HG02610 (cell line): ENCODE measurements at regions not wholly inside any gene's neighbourhood (a gene's known extent, or its start where the extent isn't known, plus 50 kb on each side); places are given as distances from the start of the nearest gene placed in this dataset.
"Not testable (repeated sequence)": the region's sequence is repeated elsewhere in the genome, so short reads cannot be mapped to it uniquely, and the experiment has no call there.

Source experiments
- ATAC-seq: cut with Tn5 transposase; IDR thresholded peaks from one replicate; pipeline ENCODE4 v1.9.1; 2021; ENCODE audit warnings: mild to moderate bottlenecking, moderate library complexity; ENCODE audit not compliant: unreplicated experiment

DNA sequence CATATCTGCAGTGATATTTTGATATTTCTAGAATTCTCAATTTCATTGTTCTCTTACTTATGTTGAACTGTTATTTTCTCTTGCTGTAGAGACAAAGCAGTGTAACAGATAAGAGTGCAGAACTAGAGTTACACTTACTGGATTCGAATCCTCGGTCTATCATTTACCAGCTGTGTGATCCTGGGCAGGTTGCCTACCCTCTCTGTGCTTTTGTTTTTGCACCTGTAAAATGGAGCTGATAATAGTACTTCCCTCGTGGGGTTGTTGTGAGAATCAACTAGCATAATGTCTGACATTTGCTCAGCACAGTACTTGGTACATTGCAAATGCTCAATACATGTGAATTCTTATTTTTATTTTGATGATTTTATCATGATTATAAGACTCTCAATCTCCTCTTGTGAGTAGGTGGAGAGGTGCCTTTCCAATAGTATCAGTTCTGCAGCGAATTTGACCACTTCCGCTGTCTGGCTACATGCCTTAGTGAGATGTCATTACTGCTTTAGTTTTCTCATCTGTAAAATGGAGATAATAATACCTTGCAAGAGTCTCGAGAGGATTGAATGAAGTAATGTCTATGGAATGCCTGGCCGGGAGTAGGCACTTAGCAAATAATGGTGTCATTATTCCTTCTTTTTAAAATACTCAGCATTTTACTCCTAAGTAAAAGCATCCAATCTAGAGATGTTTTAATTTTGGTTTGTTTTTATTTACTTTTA lies 312.2 kb upstream of the MAF start:
- ATAC-seq, result no peak

DNA sequence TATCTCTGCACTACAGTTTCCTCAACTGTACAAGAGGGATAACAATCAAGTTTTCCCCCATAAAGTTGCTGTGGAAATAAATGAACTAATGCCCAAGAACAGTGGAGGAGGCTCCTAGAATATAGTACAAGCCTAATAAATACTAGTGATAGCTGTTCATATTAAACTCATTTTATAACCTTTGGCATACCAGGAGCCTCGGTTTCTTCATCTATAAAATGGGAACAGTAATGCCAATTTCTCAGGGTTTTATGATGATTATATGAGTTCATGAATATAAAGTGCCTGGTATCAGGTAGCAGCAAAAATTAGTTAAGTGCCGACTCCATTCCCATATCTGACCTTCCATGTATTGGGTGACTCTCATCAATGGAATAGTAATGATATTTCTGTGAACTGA lies 311.1 kb upstream of the MAF start:
- no peak for ATAC-seq

DNA sequence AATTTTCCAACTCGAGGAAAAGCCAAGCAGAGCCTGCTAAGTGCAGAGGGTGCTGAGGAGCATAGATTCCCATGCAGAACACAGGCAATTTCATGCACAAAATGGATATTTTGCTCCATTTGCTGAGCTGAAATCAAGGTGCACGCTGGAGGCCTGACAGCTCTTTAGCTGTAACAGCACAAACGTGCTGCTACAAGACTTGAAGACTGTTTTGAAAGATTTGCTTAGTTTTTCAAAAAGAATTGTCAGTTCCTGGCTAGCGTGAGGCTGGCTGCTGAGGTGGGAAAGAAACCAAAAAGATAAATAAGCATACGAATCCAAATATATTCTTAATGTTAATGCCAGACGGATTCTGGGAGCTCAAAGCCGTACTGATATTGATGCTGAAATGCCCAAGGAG lies 309.0 kb upstream of the MAF start:
- no peak for ATAC-seq

DNA sequence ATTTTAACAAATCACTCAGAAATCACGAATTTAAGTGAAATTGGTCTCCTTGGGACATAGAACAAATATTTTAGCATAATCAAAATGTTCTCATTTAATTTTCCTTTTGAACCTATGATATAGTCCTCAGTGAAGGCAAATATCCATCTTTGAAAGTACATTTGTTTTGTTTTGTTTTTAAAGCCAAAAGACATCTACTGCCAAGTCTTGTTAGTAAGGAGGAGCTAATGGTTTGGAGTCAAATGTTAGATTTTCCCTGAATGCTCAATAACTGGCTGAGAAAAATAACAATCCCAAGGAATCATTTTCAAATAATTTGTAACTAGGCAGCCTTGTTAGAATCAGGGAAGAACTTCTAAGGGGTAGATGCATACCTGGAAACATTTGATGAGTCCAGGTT lies 302.9 kb upstream of the MAF start:
- no peak for ATAC-seq

DNA sequence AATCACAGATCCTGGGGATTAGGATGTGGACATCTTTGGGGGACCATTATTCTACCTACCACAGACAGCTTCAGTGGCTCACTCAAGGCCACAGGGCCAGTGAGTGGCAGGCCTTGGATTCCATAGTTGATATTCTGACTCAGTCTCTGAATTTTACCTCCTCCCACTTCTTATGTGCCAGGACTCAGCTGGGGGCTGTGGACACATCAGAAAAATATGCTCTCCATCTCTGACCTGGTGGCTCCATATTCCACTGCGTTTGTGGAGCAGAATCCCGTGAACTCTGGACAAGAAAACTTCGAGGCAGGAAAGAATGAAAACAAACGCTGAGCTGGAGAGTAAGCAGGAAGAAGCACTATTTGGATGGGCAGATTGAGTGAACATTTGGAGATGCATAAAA lies 301.8 kb upstream of the MAF start:
- ATAC-seq, result no peak

DNA sequence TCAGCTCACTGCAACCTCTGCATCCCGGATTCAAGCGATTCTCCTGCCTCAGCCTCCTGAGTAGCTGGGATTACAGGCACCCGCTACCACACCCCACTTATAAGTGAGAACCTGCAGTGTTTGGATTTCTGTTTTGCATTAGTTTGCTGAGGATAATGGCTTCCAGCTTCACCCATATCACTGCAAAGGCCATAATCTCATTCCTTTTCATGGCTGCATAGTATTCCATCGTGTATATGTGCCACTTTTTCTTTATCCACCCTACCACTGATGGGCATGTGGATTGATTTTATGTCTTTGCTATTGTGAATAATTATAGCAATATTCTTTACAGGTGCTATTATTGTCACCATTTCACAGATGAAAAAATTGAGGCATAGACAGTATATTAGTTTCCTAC lies 301.0 kb upstream of the MAF start:
- ATAC-seq, result no peak

DNA sequence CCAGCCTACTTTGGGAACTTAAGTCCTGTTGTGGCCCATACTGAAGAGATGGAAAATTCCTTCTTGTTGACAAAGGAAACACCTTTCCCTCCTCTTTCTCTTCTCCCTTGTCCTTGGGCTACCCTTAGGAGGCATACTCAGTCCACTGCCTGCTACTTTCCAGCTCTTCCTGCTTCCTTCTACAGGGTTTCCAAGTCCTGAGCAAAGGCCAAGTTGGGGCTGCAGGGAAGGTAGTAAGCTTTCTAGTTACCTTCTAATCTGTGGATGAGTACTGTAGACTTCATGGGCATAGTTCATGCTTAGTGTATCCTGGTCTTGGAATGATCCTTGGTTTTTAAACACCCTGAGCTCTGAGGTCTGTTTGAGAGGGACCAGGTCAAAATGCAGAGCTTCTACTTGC lies 299.2 kb upstream of the MAF start:
- ATAC-seq, result no peak

DNA sequence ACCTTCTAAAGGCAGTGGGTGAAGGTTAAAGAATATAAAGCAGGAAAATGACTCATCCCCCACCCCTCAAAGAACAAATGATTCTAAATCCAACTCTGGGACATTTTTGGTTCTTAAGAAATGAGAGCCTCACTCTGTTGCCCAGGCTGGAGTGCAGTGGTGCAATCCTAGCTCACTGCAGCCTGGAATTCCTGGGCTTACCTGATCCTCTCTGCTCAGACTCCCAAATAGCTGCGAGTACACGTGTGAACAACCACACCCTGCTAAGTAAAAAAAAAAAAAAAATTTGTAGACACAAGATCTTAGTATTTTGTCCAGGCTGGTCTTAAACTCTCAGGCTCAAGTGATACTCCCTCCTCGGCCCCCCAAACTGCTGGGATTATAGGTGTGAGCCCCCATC lies 298.8 kb upstream of the MAF start:
- ATAC-seq, result no peak

DNA sequence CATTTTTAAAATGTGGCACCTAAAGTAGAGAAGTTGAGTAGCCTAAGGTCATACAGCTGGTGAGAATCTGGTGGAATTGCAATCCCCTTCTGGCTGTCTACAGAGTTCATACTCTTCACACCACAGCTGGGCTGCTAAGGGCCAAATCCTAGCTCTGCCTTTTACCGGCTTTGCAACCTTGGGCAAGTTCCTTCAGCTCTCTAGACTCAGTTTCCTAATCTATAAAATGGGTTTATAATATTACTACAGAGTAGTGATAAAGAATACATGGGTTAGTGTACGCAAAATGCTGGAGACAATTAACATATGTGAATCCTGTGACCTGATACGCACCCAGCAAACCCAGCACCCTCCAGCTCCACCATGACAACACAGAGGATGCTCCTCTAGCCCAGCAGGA lies 298.2 kb upstream of the MAF start:
- no peak for ATAC-seq

DNA sequence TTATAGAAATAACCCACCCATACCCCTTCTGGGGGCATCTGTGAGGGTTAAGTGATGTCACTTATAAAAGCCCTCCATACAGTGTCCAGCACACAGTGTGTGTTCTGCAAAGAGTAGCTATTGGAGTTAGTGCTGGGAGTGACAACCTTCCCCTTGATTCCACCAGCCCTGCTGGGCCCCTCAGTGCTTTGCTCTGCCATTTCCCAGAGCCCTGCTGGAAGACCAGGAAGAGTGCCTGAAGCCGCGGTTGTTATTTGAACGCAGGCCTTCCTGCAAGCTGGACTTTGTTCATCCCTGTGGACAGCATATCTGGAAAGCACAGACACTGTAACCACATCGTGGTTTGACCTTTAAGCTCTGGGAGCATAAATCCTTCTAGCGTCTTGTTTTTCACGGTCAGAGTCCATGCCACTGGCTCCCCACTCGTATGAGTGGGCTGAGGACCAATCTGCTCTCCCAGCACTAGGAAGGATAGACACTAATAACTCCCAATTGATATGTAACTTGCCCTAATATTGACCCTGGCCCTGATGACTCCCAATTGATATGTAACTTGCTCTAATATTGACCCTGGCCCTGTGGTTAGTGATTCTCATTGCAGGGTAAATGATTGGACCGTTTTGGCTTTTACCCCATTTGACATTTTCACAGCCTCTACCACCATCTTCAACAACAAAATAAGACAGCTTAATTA lies 297.1 kb upstream of the MAF start:
- ATAC-seq, result no peak

DNA sequence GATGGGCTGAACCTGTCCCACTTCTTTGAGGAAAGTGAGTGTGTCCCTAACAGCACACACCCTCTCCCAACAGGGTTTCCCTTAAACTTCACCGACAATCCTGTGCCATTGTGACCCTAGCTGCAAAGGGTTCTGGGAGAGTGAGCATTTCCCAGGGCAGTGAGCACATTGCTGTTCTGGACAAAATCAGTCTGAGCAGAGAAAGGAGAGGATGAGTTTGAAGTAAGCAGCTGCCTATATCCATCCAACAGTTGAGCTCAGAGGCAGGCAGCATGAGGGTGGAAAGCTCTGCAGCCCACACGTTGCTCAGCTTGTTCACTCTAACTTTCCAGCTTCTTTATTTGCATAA lies 296.5 kb upstream of the MAF start:
- no peak for ATAC-seq

DNA sequence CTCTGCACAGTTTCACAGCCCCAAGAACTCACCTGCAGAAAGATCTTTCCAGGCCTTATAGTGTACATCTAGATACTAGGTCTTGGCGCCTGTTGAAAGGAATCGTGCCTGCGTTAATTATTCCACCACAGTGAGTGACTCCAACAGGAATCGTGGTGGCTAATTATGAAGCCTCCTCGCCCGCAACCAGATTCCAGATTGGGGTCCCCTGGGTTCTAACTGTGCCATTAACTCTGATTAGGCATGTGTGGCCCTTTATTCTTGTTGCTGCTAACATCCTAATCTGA lies 295.3 kb upstream of the MAF start:
- no peak for ATAC-seq

DNA sequence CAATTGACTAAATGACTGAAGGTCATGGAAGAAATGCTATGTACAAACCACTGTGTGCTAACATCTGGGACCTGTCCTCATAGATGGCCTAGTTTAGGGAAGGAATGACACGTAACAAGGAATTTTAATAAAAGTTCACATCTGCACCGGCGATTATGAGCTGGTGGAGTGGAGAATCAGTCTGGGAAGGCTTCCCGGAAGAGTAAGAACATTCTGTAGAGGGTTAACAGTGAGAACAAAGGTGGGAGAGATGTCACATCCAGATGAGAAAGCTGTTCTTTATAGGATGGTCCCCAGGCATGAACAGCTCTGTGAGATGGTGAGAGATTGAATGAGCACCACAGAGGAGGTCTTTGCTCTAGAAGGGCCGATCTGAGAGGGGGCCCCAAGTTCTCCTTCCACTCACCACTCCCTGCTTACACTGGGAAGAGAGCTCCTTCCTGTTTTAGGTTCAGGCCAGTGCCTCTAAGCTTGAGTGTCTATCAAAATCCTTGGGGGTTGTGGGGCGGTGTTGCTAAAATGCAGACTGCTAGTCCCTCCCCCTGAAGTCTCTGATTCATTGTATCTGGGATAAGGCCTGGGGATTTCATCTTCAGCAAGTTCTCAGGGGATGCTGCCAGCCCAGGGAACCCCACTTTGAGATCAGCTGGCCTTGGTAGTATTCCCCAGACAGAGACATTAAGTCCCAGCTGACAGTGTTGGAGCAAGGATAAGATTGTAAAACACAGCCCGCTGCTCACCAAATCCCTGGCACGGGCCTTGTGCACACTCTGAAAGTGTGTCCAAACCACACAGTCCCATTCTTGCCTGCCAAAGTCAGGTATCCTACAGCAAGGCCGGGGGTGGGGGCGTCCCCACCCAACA lies 294.7 kb upstream of the MAF start:
- ATAC-seq, result no peak

DNA sequence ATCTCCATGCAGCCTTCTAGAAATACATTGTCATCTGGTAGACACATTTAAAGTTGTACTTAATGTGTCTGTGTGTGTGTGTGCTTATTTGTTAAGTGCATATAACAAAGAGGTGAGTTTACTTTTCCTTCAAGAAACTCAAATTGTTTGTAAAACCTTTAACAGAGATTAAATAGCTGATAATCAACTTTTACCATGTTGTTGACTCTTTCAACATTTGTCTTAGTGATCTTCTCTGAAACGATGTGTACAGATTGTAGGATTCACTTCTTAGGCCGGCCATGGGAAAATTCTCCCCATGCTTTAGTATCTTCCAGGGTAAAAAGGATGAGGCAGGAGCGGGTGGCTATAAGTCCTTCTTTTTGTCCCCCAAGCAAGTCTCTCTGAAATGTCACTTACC lies 292.9 kb upstream of the MAF start:
- ATAC-seq, result no peak

DNA sequence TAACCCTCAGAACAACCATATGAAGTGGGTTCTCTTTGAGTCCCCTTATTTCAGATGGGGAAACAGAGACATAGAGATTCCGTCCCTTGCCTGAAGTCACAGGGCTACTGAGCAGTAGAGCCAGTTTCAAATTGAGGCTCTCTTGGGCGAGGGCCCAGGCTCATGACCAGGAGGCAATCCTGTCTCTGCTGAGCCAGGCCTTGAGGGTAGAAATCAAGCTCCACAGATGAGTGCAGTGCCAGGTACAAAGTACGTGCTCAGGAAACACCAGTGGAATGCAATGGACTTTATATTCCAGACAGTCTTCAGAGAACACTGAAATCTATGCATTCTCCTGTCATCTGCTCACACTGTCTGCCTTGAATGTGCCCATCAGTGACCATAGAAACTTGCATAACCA lies 291.7 kb upstream of the MAF start:
- no peak for ATAC-seq

DNA sequence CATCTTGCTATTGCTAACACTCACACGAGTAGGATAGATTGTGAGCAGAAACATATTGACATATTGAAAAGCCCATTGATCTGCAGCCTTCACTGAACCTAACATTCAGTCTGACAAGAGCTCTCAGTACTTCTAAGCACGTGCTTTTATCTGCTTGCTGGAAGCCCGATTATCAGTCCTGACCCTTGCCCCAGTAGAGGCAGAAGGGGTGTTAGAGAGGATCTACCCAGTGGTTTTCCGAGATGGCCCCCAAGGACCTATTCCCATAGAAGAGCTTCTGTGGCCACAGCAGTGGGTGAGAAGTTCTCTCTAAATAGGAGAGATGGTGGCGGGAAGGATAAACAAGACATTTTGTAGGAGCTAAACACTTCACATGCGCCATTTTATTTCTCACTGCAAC lies 290.9 kb upstream of the MAF start:
- ATAC-seq, result no peak

DNA sequence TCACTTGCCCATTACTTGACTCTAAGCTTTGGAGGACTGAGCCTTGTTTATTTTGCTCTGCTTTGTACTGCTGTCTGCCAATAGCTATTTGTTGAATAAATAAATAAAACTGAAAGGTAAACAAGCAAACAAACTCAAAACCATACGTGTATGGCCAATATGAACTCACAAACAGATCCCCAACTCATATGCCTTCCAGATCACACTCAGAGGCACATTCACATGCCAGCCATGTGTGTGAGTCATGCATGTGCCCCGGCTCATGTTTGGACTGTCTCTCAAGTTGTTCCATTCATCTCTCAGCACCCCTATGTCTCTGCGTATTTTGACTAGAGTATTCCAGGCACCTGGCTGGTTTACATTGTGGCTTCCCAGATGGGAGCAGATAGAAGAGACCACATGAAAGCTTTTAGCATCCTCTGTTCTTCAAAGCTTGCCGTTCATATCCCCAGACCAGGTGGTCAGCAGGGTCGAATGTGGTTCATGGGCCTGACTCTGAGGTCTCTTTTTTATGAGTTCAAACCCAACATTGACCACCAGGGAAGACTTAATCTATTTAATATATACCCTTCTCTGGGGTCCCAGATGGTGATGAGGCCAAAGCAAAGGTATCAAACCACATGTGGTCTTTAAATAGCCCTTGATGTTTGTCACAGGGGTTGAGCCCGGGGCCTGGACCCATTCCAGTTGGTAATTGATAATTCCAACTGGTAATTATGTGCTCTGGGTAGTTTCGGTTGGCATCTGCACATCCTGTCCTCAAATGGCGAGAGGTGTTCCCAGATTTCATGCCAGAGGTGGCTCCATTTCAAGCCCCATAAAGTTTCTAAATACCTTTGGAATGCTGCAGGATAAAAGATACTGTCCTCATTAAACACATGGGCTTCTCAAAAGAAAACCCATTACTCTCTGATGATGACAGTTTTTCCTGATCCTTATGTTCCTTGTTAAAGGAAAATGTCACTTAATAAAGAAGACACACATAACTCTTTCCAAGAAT lies 287.3 kb upstream of the MAF start:
- no peak for ATAC-seq

DNA sequence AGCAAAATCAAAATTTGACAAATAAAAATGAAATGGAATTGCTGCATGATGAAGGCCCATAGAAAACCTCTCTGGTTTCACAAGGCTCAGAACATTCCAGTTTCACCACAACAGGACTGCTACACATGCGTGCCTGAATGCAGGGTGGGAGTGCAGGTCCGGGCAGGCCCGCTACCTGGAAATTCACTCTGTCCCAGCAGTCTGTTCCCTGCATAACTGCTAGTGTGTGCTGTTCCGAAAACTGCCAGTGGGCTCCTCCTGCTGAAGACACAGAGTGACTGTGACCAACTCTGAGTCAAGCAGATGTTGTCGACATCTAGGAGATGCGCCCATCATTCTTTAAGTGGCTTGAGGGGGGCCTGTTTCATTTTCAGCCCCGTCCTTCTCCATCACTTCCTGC lies 284.8 kb upstream of the MAF start:
- no peak for ATAC-seq

DNA sequence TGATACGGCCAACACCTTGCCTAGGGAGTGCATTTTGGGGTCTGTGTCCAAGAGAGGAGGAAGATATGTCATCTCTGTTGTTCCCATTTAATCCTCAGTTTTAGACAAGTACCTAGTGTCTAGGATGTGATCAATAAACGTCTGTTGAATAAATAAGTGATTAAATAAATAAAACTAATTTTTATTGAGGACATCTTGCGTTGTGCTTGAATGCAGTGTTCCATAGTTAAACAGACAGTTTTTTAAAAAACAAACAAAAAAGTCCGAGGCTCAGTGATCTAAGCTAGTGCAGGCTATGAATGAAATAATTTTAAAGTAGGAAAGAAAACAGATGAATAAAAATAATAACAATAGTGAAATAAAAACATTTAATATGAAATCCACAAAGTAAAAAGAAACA lies 283.0 kb upstream of the MAF start:
- no peak for ATAC-seq

DNA sequence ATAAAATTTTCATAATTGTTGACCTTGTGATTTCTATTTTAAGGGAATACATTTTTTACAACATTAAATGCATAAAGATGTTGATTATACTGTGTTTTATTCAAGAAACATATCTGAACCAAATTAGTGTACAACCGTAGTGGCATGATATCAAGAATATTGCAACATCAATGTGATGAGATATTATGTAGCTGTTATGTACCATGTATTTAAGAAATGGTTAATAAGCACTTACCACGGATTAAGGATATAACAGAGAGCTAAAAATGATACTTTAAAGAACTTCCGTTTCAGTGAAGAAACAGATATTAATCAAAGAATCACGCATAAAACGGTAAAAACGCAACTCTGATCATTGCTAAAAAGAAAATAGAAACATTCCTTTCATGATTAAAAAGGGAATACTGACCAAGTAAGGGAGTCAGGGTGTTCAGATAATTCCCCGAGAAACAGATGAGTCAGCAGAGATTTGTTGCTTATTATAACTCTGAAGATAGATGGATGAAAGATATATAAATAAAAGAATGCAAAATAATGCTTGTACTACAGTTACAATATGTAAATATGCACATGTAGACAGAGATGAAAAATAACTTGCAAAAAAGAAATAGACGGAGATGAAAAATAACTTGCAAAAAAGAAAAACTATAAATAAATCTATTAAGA lies 281.9 kb upstream of the MAF start:
- no peak for ATAC-seq

DNA sequence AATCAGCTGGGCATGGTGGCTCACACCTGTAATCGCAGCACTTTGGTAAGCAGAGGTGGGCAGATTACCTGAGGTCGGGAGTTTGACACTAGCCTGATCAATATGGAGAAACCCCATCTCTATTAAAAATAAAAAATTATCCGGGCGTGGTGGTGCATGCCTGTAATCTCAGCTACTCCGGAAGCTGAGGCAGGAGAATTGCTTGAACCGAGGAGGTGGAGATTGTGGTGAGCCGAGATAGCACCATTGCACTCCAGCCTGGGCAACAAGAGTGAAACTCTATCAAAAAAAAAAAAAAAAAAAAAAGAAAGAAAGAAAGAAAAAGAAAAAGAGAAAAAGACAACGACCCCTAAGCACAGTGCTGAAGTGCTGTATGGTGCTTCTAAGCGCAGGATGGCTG lies 280.6 kb upstream of the MAF start:
- not testable (repeated sequence) for ATAC-seq
